H1 (cell line): ENCODE measurements at regions not wholly inside any gene's neighbourhood (a gene's known extent, or its start where the extent isn't known, plus 50 kb on each side); places are given as distances from the start of the nearest gene placed in this dataset.

ENCODE experiments used
- CBX5 ChIP-seq: fragments of 300-800, 300-1000 bp; sonication (generic); IDR thresholded peaks from 2 replicates; pipeline ENCODE4 v1.7.1; 2016; ENCODE audit warnings: antibody characterized with exemption, low read length, low read depth
- GABPA ChIP-seq: IDR thresholded peaks from 2 replicates; pipeline ENCODE4 v1.6.1; 2011; ENCODE audit warnings: mild to moderate bottlenecking, low read length, moderate library complexity, borderline replicate concordance; ENCODE audit not compliant: insufficient read depth
- HDAC2 ChIP-seq, 2 experiments: fragments of 300-600 bp in 1 of 2; sonication (generic) in 1 of 2; IDR thresholded peaks; 2 replicates each; pipeline ENCODE4 v1.6.1; 2011 to 2012; ENCODE audit warnings: low read depth in 2 of 2, low read length in 2 of 2, mild to moderate bottlenecking in 2 of 2, moderate library complexity in 2 of 2, borderline replicate concordance in 1 of 2, inconsistent platforms in 1 of 2
- RAD21 ChIP-seq, 2 experiments: IDR thresholded peaks in 1 of 2; conservative IDR thresholded peaks in 1 of 2; 2 replicates each; pipeline ENCODE4 v1.6.1; 2011; ENCODE audit warnings: low read depth in 2 of 2, low read length in 2 of 2, improper control_type of control experiment in 1 of 2, inconsistent platforms in 1 of 2, mild to moderate bottlenecking in 1 of 2, moderate library complexity in 1 of 2
- RFX5 ChIP-seq: IDR thresholded peaks from 2 replicates; pipeline ENCODE4 v1.6.1; 2011; ENCODE audit warnings: low read depth, low read length, improper control_type of control experiment, borderline replicate concordance
- SIN3A ChIP-seq, 2 experiments: IDR thresholded peaks in 1 of 2; conservative IDR thresholded peaks in 1 of 2; 2 replicates each; pipeline ENCODE4 v1.6.1; 2011 to 2012; ENCODE audit warnings: low read length in 2 of 2, improper control_type of control experiment in 1 of 2, low read depth in 1 of 2, mild to moderate bottlenecking in 1 of 2
- SIX5 ChIP-seq: IDR thresholded peaks from 2 replicates; pipeline ENCODE4 v1.6.1; 2011; ENCODE audit warnings: mild to moderate bottlenecking, low read depth, low read length
- TF ChIP-seq, protein P1 (sequence below), 3 experiments: IDR thresholded peaks; 1 replicate in 2 of 3; 2 replicates in 1 of 3; pipeline versions ENCODE4 v1.5.1 to v1.6.1; 2011; ENCODE audit warnings: low read length in 3 of 3, mild to moderate bottlenecking in 3 of 3, inconsistent platforms in 2 of 3, low read depth in 1 of 3, moderate library complexity in 1 of 3; ENCODE audit not compliant: insufficient read depth in 1 of 3; ENCODE audit errors: control extremely low read depth in 1 of 3
- TF ChIP-seq, protein P2 (sequence below): IDR thresholded peaks from 2 replicates; pipeline ENCODE4 v1.6.1; 2012; ENCODE audit warnings: inconsistent platforms

DNA sequence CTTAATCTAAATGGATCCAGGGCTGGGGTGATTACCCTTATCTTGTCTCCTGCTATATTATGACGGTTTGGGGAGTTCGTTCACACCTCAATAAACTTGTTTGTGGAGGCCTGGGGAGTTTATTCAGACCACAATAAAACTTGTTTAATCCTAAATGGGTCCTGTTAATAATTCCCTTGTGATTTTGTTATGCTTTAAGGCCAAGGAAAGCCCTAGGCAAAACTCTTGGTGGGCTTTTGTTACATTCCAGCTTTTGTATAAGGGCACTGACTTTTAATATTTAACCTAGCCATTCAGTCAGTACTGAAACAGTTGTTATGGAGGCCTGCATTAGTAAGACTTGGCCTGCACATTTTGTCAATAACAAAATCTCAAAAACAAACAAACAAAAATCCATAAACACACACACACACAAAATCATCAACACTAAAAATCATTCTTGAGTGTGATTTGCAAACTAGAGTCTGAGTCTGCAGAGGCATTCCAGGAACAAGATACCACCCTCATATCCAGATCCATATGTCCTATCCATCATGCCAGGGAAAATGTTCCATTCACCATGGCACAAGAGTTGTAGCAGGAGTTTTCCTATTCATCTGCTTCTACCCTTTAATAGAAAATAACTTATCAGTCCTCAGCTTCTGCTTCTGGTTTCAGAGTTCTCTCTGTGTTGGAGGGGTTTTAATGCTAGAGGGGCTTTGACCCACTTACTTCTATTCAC, 421.7 kb downstream of the AGTPBP1 start:
- TF ChIP-seq, protein P1, sequence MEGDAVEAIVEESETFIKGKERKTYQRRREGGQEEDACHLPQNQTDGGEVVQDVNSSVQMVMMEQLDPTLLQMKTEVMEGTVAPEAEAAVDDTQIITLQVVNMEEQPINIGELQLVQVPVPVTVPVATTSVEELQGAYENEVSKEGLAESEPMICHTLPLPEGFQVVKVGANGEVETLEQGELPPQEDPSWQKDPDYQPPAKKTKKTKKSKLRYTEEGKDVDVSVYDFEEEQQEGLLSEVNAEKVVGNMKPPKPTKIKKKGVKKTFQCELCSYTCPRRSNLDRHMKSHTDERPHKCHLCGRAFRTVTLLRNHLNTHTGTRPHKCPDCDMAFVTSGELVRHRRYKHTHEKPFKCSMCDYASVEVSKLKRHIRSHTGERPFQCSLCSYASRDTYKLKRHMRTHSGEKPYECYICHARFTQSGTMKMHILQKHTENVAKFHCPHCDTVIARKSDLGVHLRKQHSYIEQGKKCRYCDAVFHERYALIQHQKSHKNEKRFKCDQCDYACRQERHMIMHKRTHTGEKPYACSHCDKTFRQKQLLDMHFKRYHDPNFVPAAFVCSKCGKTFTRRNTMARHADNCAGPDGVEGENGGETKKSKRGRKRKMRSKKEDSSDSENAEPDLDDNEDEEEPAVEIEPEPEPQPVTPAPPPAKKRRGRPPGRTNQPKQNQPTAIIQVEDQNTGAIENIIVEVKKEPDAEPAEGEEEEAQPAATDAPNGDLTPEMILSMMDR (IDR thresholded peaks at IDR 0.05; ENCODE audit: control extremely low read depth in 1 of 3, insufficient read depth in 1 of 3, low read depth in 1 of 3, low read length in 3 of 3), result no peak
- TF ChIP-seq GABPA, result no peak
- TF ChIP-seq, protein P2, sequence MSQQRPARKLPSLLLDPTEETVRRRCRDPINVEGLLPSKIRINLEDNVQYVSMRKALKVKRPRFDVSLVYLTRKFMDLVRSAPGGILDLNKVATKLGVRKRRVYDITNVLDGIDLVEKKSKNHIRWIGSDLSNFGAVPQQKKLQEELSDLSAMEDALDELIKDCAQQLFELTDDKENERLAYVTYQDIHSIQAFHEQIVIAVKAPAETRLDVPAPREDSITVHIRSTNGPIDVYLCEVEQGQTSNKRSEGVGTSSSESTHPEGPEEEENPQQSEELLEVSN, result no peak
- no peak for TF ChIP-seq RAD21 (IDR thresholded peaks at IDR 0.05 in 1 of 2, conservative IDR thresholded peaks at IDR 0.05 in 1 of 2; ENCODE audit: low read depth in 2 of 2, low read length in 2 of 2)
- TF ChIP-seq CBX5, result no peak
- TF ChIP-seq SIX5, result no peak
- no peak for TF ChIP-seq RFX5
- TF ChIP-seq HDAC2 (IDR thresholded peaks at IDR 0.05; ENCODE audit: borderline replicate concordance in 1 of 2, low read depth in 2 of 2, low read length in 2 of 2), result no peak
- no peak for TF ChIP-seq SIN3A (conservative IDR thresholded peaks at IDR 0.05 in 1 of 2, IDR thresholded peaks at IDR 0.05 in 1 of 2; ENCODE audit: low read depth in 1 of 2, low read length in 2 of 2)
